Breast epithelium (tissue), 3 donors: ENCODE measurements at regions not wholly inside any gene's neighbourhood (a gene's known extent, or its start where the extent isn't known, plus 50 kb on each side); places are given as distances from the start of the nearest gene placed in this dataset.

Experiments
- POLR2AphosphoS5 ChIP-seq, 3 donors: sonication (generic); formaldehyde crosslinking; IDR thresholded peaks; one replicate each; pipeline ENCODE4 v1.6.1; 2017; ENCODE audit warnings: antibody characterized with exemption in 3 of 3
- TF ChIP-seq, protein P1 (sequence below), 3 donors: fragments of 450-650 bp; IDR thresholded peaks; one replicate each; pipeline ENCODE4 v1.5.1; 2016 to 2017; ENCODE audit warnings: antibody characterized with exemption in 3 of 3, mild to moderate bottlenecking in 3 of 3, moderate library complexity in 3 of 3

- TF ChIP-seq, protein P1, sequence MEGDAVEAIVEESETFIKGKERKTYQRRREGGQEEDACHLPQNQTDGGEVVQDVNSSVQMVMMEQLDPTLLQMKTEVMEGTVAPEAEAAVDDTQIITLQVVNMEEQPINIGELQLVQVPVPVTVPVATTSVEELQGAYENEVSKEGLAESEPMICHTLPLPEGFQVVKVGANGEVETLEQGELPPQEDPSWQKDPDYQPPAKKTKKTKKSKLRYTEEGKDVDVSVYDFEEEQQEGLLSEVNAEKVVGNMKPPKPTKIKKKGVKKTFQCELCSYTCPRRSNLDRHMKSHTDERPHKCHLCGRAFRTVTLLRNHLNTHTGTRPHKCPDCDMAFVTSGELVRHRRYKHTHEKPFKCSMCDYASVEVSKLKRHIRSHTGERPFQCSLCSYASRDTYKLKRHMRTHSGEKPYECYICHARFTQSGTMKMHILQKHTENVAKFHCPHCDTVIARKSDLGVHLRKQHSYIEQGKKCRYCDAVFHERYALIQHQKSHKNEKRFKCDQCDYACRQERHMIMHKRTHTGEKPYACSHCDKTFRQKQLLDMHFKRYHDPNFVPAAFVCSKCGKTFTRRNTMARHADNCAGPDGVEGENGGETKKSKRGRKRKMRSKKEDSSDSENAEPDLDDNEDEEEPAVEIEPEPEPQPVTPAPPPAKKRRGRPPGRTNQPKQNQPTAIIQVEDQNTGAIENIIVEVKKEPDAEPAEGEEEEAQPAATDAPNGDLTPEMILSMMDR (IDR thresholded peaks at IDR 0.05) = no peak
- TF ChIP-seq POLR2AphosphoS5 (IDR thresholded peaks at IDR 0.05) = no peak
Observed at GRCh38 chr2:22807872-22808271, 577.1 kb upstream of the KLHL29 start.
